Calu3 (cell line): ENCODE measurements at regions not wholly inside any gene's neighbourhood (a gene's known extent, or its start where the extent isn't known, plus 50 kb on each side); places are given as distances from the start of the nearest gene placed in this dataset.

Experiments
- BruUV-seq: library from RNA; stranded (reverse); fragments of 400-500 nt; replicated peaks from 2 replicates; lab custom pipeline; 2021; lab: Mats Ljungman, UMichigan
- CTCF ChIA-PET: fragments of 300-600 bp; sonication (Branson Sonifier 250); formaldehyde crosslinking; loops from one replicate; lab custom pipeline; 2022; ENCODE audit warnings: antibody characterized with exemption; lab: Charles Lee
- DNase-seq: peaks from one replicate; pipeline ENCODE4 v3.0.0; 2022
- H3K27ac Mint-ChIP-seq: one replicate; pipeline ENCODE4 v1.8.0; 2022; ENCODE audit warnings: mixed read lengths; ENCODE audit not compliant: unreplicated experiment
- H3K27me3 Mint-ChIP-seq: one replicate; pipeline ENCODE4 v1.8.0; 2022; ENCODE audit warnings: mixed read lengths; ENCODE audit not compliant: unreplicated experiment
- H3K36me3 Mint-ChIP-seq: one replicate; pipeline ENCODE4 v1.8.0; 2022; ENCODE audit warnings: mild to moderate bottlenecking, moderate library complexity, mixed read lengths; ENCODE audit not compliant: insufficient read depth, unreplicated experiment
- H3K4me1 Mint-ChIP-seq: one replicate; pipeline ENCODE4 v1.8.0; 2022; ENCODE audit warnings: mild to moderate bottlenecking, low read depth, mixed read lengths; ENCODE audit not compliant: unreplicated experiment
- H3K4me3 Mint-ChIP-seq: one replicate; pipeline ENCODE4 v1.8.0; 2022; ENCODE audit warnings: mild to moderate bottlenecking, low read depth, moderate library complexity, mixed read lengths; ENCODE audit not compliant: unreplicated experiment
- H3K9me3 Mint-ChIP-seq: one replicate; pipeline ENCODE4 v1.8.0; 2022; ENCODE audit warnings: low read depth, mixed read lengths; ENCODE audit not compliant: unreplicated experiment
- CTCF ChIP-seq: fragments of 200-600 bp; IDR thresholded peaks from one replicate; pipeline ENCODE4 v1.8.0; 2022; ENCODE audit warnings: antibody characterized with exemption; ENCODE audit not compliant: unreplicated experiment
- intact Hi-C: fragments of 100-400 bp; cut with micrococcal nuclease; formaldehyde crosslinking; loops from one replicate; pipeline ENCODE4 v1.10.0; 2022; ENCODE audit not compliant: unreplicated experiment

GRCh38 chr13:44019651-44020050, 139.9 kb downstream of the LACC1 start:
- CTCF ChIA-PET, result no interaction called here
- no peak for DNase-seq
- no peak for TF ChIP-seq CTCF
- BruUV-seq, result no TSS peak
- Mint-ChIP-seq H3K36me3 (no peaks in the 10 kb centered on the region), H3K27ac (no peak overlapping the region), H3K4me1 (no peaks in the 10 kb centered on the region), H3K27me3 (no peaks in the 10 kb centered on the region), H3K4me3 (no peak overlapping the region), H3K9me3 (no peaks in the 10 kb centered on the region)
- intact Hi-C loops, result no loop called here

GRCh38 chr13:44021422-44021821, 141.7 kb downstream of the LACC1 start:
- CTCF ChIA-PET, result no interaction called here
- Mint-ChIP-seq H3K27me3 (no peaks in the 10 kb centered on the region), H3K27ac (no peak overlapping the region), H3K9me3 (no peaks in the 10 kb centered on the region), H3K36me3 (no peaks in the 10 kb centered on the region), H3K4me1 (no peaks in the 10 kb centered on the region), H3K4me3 (no peak overlapping the region)
- DNase-seq, result no peak
- no TSS peak for BruUV-seq
- intact Hi-C loops, result no loop called here
- TF ChIP-seq CTCF, result no peak

GRCh38 chr13:44022196-44022595, 142.5 kb downstream of the LACC1 start:
- Mint-ChIP-seq H3K36me3 (no peaks in the 10 kb centered on the region), H3K4me1 (no peaks in the 10 kb centered on the region), H3K27me3 (no peaks in the 10 kb centered on the region), H3K9me3 (no peaks in the 10 kb centered on the region), H3K4me3 (no peak overlapping the region), H3K27ac (no peak overlapping the region)
- DNase-seq, result no peak
- no TSS peak for BruUV-seq
- no peak for TF ChIP-seq CTCF
- intact Hi-C loops, result no loop called here
- CTCF ChIA-PET, result no interaction called here

GRCh38 chr13:44024167-44024845, 144.6 kb downstream of the LACC1 start:
- H3K36me3 Mint-ChIP-seq, result no peaks in the 10 kb centered on the region
- H3K27me3 Mint-ChIP-seq, result no peaks in the 10 kb centered on the region
- H3K9me3 Mint-ChIP-seq, result no peaks in the 10 kb centered on the region
- H3K4me3 Mint-ChIP-seq, result no peak overlapping the region
- DNase-seq, result no peak
- BruUV-seq, result no TSS peak
- H3K4me1 Mint-ChIP-seq, result no peaks in the 10 kb centered on the region
- no peak overlapping the region for H3K27ac Mint-ChIP-seq
- intact Hi-C loops, result no loop called here
- CTCF ChIA-PET, result no interaction called here
- no peak for TF ChIP-seq CTCF
